Endothelial cell of umbilical vein (primary cell): ENCODE measurements at regions not wholly inside any gene's neighbourhood (a gene's known extent, or its start where the extent isn't known, plus 50 kb on each side); places are given as distances from the start of the nearest gene placed in this dataset.

ENCODE experiments used
- BruUV-seq: library from RNA; stranded (reverse); fragments of 400-500 nt; replicated peaks from 2 replicates; lab custom pipeline; 2021; lab: Mats Ljungman, UMichigan
- CTCF ChIA-PET: fragments of 300-600, 350-600 bp; sonication (Branson Sonifier 250); formaldehyde crosslinking; loops from one replicate; lab custom pipeline; 2021; ENCODE audit warnings: antibody characterized with exemption, inconsistent platforms; lab: Charles Lee
- POLR2A ChIA-PET: fragments of 300-600, 350-600 bp; sonication (Branson Sonifier 250); formaldehyde crosslinking; loops from one replicate; lab custom pipeline; 2021; ENCODE audit warnings: antibody characterized with exemption, inconsistent platforms; lab: Charles Lee
- DNase-seq: peaks from one replicate; pipeline ENCODE4 v3.0.0-alpha.2; 2011; ENCODE audit warnings: low read depth, low spot score
- FAIRE-seq: peaks from 2 replicates; lab custom pipeline; 2011; peaks lifted over from hg19 to GRCh38; lab: Jason Lieb, UNC
- H2AFZ ChIP-seq: 2 replicates; pipeline ENCODE4 v1.6.0; 2012; ENCODE audit warnings: low read depth, low read length, control low read depth, inconsistent platforms
- H3K27ac ChIP-seq: 2 replicates; pipeline ENCODE4 v1.5.1; 2011; ENCODE audit warnings: low read depth, mild to moderate bottlenecking, control low read depth, low read length, moderate library complexity; ENCODE audit not compliant: insufficient read depth
- H3K27me3 ChIP-seq, 2 experiments: 2 replicates each; pipeline versions ENCODE4 v1.6.0 to v1.6.1; 2011; ENCODE audit warnings: low read length in 2 of 2, mixed read lengths in 1 of 2; ENCODE audit not compliant: control insufficient read depth in 2 of 2, insufficient read depth in 2 of 2
- H3K36me3 ChIP-seq, 2 experiments: 2 replicates in 1 of 2; 3 replicates in 1 of 2; pipeline ENCODE4 v1.5.1; 2011; ENCODE audit warnings: low read length in 2 of 2, mild to moderate bottlenecking in 1 of 2, moderate library complexity in 1 of 2; ENCODE audit not compliant: control insufficient read depth in 2 of 2, insufficient read depth in 2 of 2; ENCODE audit errors: extremely low read depth in 1 of 2
- H3K4me1 ChIP-seq: 3 replicates; pipeline ENCODE4 v1.5.1; 2011; ENCODE audit warnings: mild to moderate bottlenecking, low read length; ENCODE audit not compliant: control insufficient read depth, insufficient read depth; ENCODE audit errors: extremely low read depth
- H3K4me2 ChIP-seq: 2 replicates; pipeline ENCODE4 v1.6.1; 2011; ENCODE audit warnings: low read length, control low read depth, mixed read lengths; ENCODE audit not compliant: insufficient read depth
- H3K4me3 ChIP-seq, 3 experiments: fragments of 200-600 bp in 1 of 3; sonication (generic), shearing (Covaris generic) in 1 of 3; replicated peaks in 1 of 3; 2 replicates each; pipeline ENCODE4 v1.5.1; 2011 to 2016; ENCODE audit warnings: control low read depth in 3 of 3, low read length in 3 of 3, mild to moderate bottlenecking in 2 of 3, inconsistent platforms in 1 of 3, low read depth in 1 of 3, moderate library complexity in 1 of 3; ENCODE audit not compliant: insufficient read depth in 1 of 3
- H3K79me2 ChIP-seq: 2 replicates; pipeline ENCODE4 v1.6.0; 2012; ENCODE audit warnings: low read length, inconsistent platforms; ENCODE audit not compliant: control insufficient read depth, insufficient read depth
- H3K9ac ChIP-seq: replicated peaks from 2 replicates; pipeline ENCODE3; 2011; ENCODE audit warnings: low read length, control low read depth; ENCODE audit not compliant: insufficient read depth; ENCODE audit errors: extremely low read depth
- H3K9me1 ChIP-seq: replicated peaks from 3 replicates; pipeline ENCODE4 v1.6.0; 2011; ENCODE audit warnings: mild to moderate bottlenecking, low read length; ENCODE audit not compliant: control insufficient read depth, insufficient read depth; ENCODE audit errors: extremely low read depth
- H3K9me3 ChIP-seq: replicated peaks from 2 replicates; pipeline ENCODE4 v1.5.1; 2012; ENCODE audit warnings: low read length, inconsistent platforms; ENCODE audit not compliant: control insufficient read depth, insufficient read depth
- H4K20me1 ChIP-seq: replicated peaks from 2 replicates; pipeline ENCODE3; 2011; ENCODE audit warnings: mild to moderate bottlenecking, low read length; ENCODE audit not compliant: control insufficient read depth, insufficient read depth; ENCODE audit errors: extremely low read depth
- CTCF ChIP-seq, 2 donors: IDR thresholded peaks; 1 replicate in 1 of 2; 2 replicates in 1 of 2; pipeline ENCODE4 v1.5.1; 2011; ENCODE audit warnings: low read length in 2 of 2, mild to moderate bottlenecking in 2 of 2, moderate library complexity in 2 of 2, control low read depth in 1 of 2, inconsistent platforms in 1 of 2, low read depth in 1 of 2; ENCODE audit not compliant: insufficient read depth in 1 of 2; ENCODE audit errors: extremely low read depth in 1 of 2
- EZH2 ChIP-seq: IDR thresholded peaks from 2 replicates; pipeline ENCODE4 v1.6.1; 2012; ENCODE audit warnings: borderline replicate concordance, low read depth, mild to moderate bottlenecking, moderate library complexity, low read length, inconsistent platforms; ENCODE audit not compliant: severe bottlenecking
- FOS ChIP-seq: IDR thresholded peaks from 2 replicates; pipeline ENCODE4 v1.6.1; 2011; ENCODE audit warnings: mild to moderate bottlenecking, low read length, moderate library complexity, borderline replicate concordance; ENCODE audit not compliant: insufficient read depth
- GATA2 ChIP-seq: IDR thresholded peaks from 2 replicates; pipeline ENCODE4 v1.7.0; 2011; ENCODE audit warnings: low read depth, mild to moderate bottlenecking, moderate library complexity, mixed read lengths, low read length; ENCODE audit not compliant: insufficient read length, insufficient read depth
- JUN ChIP-seq: IDR thresholded peaks from 2 replicates; pipeline ENCODE4 v1.6.1; 2011; ENCODE audit warnings: borderline replicate concordance, low read depth; ENCODE audit not compliant: insufficient read length, insufficient read depth
- MAX ChIP-seq: IDR thresholded peaks from 2 replicates; pipeline ENCODE4 v1.6.1; 2011; ENCODE audit not compliant: insufficient read depth, insufficient read length
- MYC ChIP-seq: IDR thresholded peaks from one replicate; pipeline ENCODE4 v1.6.1; 2011; ENCODE audit warnings: mild to moderate bottlenecking, low read depth, low read length
- POLR2A ChIP-seq: IDR thresholded peaks from 2 replicates; pipeline ENCODE4 v1.6.1; 2012; ENCODE audit warnings: low read depth, mild to moderate bottlenecking, control low read depth, low read length
- POLR2AphosphoS5 ChIP-seq: IDR thresholded peaks from 2 replicates; pipeline ENCODE4 v1.6.1; 2012; ENCODE audit warnings: low read depth, mild to moderate bottlenecking, control low read depth, low read length, moderate library complexity; ENCODE audit not compliant: insufficient read depth
- dilution Hi-C: fragments of 300-500 bp; cut with MboI; formaldehyde crosslinking; loops from one replicate; pipeline ENCODE4 v1.15.0; 2019; ENCODE audit warnings: low sequenced_read_pairs; ENCODE audit not compliant: extremely low pct_ligation_motif_present
- intact Hi-C: fragments of 100-400 bp; cut with micrococcal nuclease; formaldehyde crosslinking; loops from one replicate; pipeline ENCODE4 v1.10.0; 2022

GRCh38 chr3:162774613-162775100 is 1278.0 kb downstream of the OTOL1 start:
- no TSS peak for BruUV-seq
- Histone ChIP-seq H3K36me3 (no peaks in the 10 kb centered on the region), H3K27me3 (no peaks in the 10 kb centered on the region), H3K79me2 (no peaks in the 10 kb centered on the region), H3K4me2 (no peak overlapping the region), H2AFZ (no peak overlapping the region), H3K9me1 (no peaks in the 10 kb centered on the region), H4K20me1 (no peaks in the 10 kb centered on the region), H3K4me3 (no peak overlapping the region), H3K4me1 (no peaks in the 10 kb centered on the region), H3K9ac (no peak overlapping the region), H3K9me3 (no peaks in the 10 kb centered on the region), H3K27ac (no peak overlapping the region)
- CTCF ChIA-PET = no interaction called here
- intact Hi-C loops (no loop called here), dilution Hi-C loops (no loop called here)
- no peak for TF ChIP-seq JUN
- no peak for TF ChIP-seq EZH2
- no peak for TF ChIP-seq POLR2A
- TF ChIP-seq GATA2 = no peak
- no peak for TF ChIP-seq POLR2AphosphoS5
- no peak for TF ChIP-seq MYC
- TF ChIP-seq CTCF (IDR thresholded peaks at IDR 0.05; ENCODE audit: extremely low read depth in 1 of 2, insufficient read depth in 1 of 2, low read depth in 1 of 2, low read length in 2 of 2) = no peak
- no peak for TF ChIP-seq MAX
- TF ChIP-seq FOS = no peak
- POLR2A ChIA-PET = no interaction called here
- DNase-seq (no peak), FAIRE-seq (no peak)
